Stimulated activated CD8-positive, alpha-beta memory T cell treated with anti-CD3 and anti-CD28 coated beads, Interleukin-4, amount 100 ng/mL, for 48 hours (primary cell): ENCODE measurements at regions not wholly inside any gene's neighbourhood (a gene's known extent, or its start where the extent isn't known, plus 50 kb on each side); places are given as distances from the start of the nearest gene placed in this dataset.

Experiments
- DNase-seq: peaks from one replicate; pipeline ENCODE4 v3.0.0-alpha.2; 2020

DNA sequence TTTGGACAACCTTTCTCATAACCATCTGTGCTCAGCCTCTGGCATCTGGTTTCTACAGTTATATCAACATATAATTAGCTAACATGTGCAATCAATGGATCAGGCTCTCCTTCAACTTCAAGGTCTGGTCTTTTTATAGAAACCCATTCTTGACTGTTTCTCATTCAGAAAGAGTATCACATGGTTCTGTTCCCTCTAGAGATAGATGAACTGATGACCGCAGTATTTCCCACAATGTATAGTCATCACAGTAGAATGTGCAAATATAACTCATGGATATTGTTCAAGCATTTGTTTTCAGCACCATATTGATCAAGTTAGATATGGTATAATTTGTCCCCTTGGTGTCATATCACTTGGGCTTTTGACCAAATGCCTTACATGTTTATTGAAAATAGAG is 656.2 kb downstream of the FRK start:
- DNase-seq, result no peak

DNA sequence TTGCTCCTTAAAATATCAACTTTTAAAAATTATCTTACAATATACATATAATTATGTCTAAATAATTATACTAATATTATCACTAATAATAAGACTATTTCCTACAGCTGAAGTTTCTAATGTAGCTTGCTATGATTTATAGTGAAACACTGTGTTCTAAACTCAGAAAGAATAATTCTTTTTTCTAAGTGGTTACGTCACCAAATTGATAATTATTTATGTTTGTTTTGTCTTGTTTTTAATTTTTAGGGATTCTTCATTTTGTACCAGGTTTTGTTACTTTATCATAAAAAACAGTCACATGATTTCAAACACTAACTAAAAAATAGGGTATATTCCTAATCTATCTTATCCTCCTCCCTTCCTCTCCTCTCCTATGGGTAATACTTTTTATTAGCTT is 662.1 kb downstream of the FRK start:
- DNase-seq, result no peak

GRCh38 chr6:115396112-115396906 is 664.4 kb downstream of the FRK start:
- DNase-seq, result no peak

- no peak for DNase-seq
Measured at GRCh38 chr6:115393821-115394220, 666.9 kb downstream of the FRK start.

DNA sequence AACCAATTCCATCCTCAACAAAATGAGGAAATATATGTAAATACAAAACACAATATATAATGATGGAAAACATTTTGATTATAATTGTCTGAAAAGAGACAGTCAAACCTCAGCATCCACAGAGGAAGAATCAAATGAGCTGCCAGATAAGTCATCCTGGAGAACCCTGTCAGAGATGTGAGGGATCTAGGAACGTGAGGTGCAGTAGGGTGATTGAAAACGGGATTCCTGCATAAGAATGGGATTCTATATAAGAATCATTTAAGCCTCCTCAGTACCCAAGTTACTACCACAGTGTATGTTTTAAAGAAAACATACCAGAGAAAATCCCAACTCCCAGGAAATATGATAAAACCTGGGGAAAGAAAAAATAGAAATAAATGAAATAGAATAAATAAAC is 690.5 kb downstream of the FRK start:
- no peak for DNase-seq

GRCh38 chr6:115365783-115366182 is 694.9 kb downstream of the FRK start:
- no peak for DNase-seq

GRCh38 chr6:115363379-115363778 is 697.3 kb downstream of the FRK start:
- DNase-seq, result no peak

DNA sequence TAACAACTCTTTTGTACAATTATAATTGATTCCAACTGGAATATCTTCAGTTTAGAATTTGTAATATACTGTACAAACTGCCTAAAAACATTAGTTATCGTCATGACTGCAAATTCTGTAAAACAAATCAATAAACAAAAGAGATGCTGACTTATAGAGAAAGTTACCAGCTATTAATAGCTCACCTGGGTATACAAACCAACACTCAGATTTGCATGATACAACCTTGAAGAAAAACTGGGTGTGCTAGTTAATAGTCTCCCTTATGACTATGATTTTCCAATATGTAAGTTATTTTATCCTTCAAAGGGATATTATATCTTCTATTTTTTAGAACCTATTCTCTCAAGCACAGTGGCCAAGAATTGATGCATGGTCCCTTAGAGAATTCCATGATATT is 698.5 kb downstream of the FRK start:
- DNase-seq, result no peak

GRCh38 chr6:115360602-115361325 is 699.9 kb downstream of the FRK start:
- DNase-seq, result no peak

DNA sequence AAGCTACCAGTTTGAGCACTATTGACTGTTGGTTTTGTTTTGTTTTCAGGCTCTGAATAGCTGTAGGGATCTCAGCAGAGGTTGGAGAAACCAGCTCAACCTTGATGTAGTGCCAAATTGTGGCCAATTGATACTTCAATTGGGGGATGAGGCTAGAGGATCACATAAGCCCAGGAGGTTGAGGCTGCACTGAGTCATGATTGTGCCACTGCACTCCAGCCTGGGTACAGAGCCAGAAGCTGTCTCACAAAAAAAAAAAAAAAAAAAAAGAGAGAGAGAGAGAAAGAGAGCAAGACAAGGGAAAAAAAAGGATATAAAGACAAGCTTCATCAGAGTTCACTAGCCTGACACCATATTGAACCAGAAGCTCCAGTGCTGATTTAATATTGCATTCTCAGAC is 702.1 kb downstream of the FRK start:
- no peak for DNase-seq

GRCh38 chr6:115356371-115356770 is 704.3 kb downstream of the FRK start:
- no peak for DNase-seq

- DNase-seq, result no peak
Measured at GRCh38 chr6:115323001-115323400, 737.7 kb downstream of the FRK start.

GRCh38 chr6:115319823-115320222 is 740.9 kb downstream of the FRK start:
- no peak for DNase-seq

- DNase-seq, result no peak
Measured at GRCh38 chr6:115310156-115310555, 750.5 kb downstream of the FRK start.

GRCh38 chr6:115302731-115303130 is 758.0 kb downstream of the FRK start:
- no peak for DNase-seq

DNA sequence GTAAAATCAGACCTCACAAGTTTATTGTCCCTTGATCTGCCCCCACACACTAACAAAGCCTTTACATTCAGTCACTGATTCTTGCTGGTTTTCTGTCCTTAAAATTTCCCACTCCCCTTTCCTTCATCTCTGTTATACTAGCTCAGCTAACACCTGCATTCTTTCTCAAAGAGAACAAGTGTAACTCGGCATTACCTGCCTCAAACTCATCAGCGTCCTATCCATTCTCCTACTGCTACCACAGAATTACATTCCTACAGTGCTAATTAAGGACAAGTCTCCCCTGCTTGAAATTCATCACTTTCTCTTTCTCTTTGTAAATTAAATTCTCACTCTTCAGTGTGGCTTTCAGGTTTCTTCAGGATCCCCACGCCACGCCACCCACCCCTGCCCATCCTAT is 773.2 kb downstream of the FRK start:
- DNase-seq, result no peak

GRCh38 chr6:115276881-115277565 is 783.7 kb downstream of the FRK start:
- DNase-seq, result no peak

GRCh38 chr6:115272311-115272710 is 788.4 kb downstream of the FRK start:
- no peak for DNase-seq

DNA sequence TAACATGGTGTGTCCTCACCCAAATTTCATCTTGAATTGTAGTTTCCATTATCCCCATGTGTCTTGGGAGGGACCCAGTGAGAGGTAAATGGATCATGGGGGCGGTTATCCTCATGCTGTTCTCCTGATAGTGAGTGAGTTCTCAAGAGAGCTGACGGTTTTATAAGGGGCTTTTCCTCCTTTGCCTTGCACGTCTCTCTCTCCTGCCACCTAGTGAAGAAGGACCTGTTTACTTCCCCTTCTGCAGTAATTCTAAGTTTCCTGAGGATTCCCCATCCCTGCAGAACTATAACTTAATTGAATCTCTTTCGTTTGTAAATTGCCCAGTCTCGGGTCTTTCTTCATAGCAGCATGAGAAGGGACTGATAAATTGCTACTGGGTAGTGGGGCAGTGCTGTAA is 789.3 kb downstream of the FRK start:
- no peak for DNase-seq

- no peak for DNase-seq
Measured at GRCh38 chr6:115270953-115271352, 789.7 kb downstream of the FRK start.

DNA sequence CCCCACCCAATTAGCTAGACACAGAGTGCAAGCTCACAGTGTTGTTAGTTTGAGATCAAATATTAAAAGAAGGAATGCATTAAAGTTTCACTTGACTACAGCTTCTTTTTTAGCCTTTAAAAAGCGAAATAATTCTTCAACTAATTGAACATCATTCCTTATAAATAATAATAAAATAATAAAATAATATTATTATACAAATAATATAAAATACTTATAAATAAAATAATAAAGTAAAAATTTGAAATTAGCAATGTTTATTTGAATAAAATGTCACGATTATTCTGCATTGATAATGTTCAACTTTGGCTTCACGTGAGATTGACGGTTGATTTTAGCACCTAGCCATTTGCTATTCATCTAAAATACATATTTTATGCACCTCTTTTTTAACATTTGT is 819.3 kb downstream of the FRK start:
- DNase-seq, result no peak

DNA sequence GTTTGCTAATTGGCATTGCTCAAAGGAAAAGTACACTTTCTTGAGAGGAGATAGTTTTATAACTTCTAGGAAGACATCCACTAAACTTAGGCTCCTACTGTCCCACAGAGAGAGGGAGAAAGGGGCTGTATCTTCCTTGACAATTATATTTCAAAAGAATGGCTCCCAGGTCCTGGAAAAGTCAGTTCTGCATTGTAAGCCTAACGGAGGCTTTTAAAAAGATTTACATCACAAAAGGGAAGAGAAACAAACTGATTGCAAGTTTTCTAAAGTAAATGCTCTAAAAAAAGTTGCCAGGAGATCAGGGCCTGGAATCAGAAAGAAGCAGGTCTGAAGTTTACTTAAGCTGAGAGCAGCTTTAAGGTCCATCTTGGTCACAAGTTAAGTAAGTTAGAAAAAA is 839.5 kb downstream of the FRK start:
- no peak for DNase-seq

GRCh38 chr6:115220551-115221159 is 840.0 kb downstream of the FRK start:
- no peak for DNase-seq

DNA sequence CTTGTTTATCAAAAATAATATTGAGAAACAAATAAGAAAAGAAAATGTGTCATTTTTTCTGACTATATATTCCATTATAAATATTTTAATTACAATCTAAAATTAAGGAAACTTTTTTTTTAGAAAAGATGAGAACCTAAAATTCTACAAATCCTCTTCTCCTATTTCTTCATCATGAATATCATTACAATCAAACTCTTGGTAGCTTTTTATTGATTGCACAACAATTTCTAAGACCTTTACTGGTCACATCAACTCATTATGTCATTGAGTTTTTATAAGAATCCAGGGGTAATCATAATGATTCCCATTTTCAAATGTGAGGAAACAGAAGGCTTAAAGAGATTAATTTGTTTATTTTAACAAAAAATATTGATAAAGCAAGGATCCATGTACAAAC is 841.0 kb downstream of the FRK start:
- DNase-seq, result no peak
